GM18507 (cell line): ENCODE measurements at regions not wholly inside any gene's neighbourhood (a gene's known extent, or its start where the extent isn't known, plus 50 kb on each side); places are given as distances from the start of the nearest gene placed in this dataset.

Source experiments
- DNase-seq: peaks from one replicate; pipeline ENCODE4 v3.0.0; 2011; ENCODE audit warnings: low read depth; ENCODE audit not compliant: insufficient read length; ENCODE audit errors: extremely low spot score
- FAIRE-seq: peaks from 2 replicates; lab custom pipeline; 2011; peaks lifted over from hg19 to GRCh38; lab: Jason Lieb, UNC

DNA sequence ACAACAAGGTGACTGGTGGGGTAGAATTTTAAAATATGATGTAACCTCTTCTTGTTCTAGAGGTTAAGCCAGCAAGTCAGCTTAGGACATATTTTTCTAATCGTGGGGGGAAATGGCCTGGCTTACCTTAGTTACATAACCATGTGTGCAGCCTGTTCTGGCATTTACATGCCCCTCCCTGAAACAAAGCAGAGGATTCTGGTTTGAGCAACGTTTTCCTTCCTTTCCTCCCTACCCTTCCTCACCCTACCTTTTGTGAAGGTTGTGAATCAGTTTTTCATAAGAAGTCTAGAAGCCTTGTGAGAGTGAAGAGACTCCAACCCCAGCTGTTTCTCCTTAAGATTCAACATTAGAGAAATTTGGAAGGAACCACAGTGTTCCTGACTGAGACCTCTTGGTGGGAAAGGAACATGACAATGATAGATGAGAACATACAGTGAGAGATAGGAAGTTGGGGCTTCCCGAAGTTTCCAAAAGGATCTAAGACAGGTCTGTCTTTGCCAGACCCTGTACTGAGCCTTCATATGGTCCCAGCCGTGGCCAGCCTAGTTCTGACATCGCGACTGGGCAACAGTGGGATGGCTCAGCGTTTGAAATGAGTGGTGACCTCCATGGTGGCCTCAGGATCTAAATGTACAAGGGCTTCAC, 365.2 kb downstream of the SPATA31D1 start:
- FAIRE-seq (no peak), DNase-seq (no peak)

DNA sequence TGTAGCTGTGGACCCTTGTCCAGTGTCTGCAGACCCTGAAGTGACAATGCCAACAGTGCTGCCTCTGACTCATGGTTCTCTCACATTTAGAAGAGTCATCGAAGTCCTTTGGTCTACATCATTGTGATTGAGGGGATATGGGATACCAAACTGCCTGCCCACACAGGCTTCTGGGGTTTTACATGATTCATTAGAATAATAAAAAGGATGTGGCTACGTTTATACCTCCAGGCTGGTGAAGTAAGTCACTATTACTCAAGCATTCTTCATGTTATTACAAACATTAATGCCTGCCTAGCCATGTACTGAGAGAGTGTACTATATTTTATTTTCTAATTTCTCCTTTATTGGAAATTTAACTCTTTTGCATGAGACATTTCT, 365.7 kb downstream of the SPATA31D1 start:
- no peak for FAIRE-seq

DNA sequence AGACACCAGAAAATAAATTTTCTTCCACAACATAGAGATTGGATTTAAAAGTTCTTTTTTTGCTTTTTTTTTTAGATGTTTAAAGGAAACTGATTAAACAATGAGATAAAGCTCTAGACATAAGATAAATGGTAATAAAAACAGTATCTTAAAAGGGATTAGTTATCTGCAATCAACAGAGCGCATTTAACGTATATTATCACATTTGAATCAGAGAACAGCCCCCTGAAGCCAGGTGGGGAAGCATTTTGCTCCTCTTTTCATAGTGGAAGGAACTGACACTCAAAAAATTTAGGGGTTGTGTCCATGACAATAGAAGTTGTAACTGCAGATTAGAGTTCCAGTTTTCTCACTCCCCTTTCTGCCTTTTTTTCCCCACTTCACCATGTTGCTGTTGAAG, 367.6 kb downstream of the SPATA31D1 start:
- FAIRE-seq, result no peak
- DNase-seq, result no peak

More for the DNA sequence above, 365.7 kb downstream of the SPATA31D1 start:
- DNase-seq, result no peak

DNA sequence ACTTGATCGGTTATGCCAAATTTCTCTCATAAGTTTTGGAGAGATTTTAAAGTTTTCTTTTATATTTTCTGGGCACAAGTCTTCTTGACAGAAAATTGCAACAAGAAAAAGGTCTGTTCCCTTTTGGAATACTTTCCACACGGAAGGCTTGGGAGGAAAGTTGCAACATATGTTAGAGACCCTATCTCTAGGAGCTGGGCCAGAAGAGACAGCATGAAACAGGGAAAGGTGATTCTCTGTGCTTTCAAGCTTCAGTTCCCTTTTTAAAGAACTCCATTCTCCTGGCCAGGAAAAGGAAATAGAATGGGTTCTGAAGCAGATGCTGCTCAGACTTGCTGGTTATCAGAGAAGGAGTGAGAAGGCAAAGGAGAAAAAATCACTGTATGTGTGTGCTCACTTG, 368.3 kb downstream of the SPATA31D1 start:
- FAIRE-seq (no peak), DNase-seq (no peak)

DNA sequence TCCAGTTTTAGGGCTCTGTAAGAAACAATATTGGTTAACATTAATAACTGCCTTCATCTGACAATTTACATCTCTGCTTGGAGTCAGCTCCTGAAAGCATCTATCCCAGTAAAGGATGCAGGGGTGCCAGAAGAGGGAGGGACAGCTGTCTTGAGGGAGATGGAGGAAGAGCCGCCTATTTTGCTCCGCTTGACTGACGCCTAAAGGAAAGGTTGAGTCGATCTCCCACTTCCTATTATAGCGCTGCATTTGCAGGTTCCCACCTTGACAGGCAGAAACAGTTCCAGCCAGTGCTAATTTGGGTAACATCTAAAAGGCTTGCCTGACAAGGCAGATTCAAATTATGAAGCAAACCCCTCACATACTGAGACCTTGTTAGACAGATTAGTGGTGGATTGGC, 374.6 kb downstream of the SPATA31D1 start:
- FAIRE-seq (no peak), DNase-seq (no peak)

DNA sequence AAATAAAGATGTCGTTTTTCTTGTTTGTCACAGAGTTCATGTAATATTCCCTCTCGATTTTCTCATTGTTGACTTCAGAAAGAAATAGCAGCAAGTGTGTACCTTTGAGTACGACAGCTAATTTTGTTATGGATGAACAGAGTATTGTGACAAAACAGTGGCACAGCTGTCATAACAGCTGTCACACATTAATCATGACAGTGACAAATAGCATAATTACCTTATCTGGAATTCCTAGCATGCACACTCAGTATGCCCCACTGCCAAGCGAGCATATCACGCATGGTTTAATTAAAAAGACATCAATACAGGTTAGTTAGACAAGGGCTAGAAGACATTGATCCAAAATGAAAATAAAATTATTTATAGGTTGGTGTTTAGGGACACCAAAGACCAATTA, 375.1 kb downstream of the SPATA31D1 start:
- FAIRE-seq (no peak), DNase-seq (no peak)

DNA sequence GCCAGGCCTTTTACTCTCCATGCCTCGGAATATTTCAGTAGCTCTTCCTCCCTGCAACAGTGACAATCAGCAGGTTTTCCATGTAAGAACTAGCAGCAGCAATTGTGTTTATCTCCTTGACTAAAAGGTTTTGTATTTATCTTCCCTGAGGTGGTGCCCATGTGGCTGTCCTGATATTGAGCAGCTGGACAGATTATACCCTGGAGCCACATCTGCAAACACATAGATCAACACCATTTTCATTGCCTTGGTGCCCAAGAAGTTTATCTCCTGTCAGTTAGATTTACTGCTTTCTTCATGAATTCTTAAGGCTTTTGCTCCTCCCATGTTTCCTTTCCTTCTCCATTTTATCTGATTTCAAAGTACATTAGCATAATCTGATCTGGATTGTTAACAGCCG, 378.4 kb downstream of the SPATA31D1 start:
- no peak for DNase-seq

DNA sequence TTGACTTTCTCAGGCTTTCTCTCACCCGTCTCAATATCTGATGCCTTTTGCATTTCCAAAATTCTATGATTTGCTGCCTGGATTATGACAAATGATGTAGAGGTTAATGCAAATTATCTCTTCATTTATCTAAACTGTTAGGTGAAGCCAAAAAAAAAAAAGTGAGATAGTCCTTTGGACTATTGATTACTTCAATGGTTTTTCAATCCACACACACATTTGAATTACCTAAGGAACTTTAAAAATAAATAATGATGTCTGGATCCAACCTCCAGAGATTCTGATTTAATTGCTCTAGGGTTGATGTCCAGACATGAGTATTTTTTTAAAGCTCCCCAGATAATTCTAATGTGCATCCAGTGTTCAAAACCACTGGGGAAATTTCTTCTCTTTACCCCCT, 379.4 kb downstream of the SPATA31D1 start:
- DNase-seq, result no peak
- no peak for FAIRE-seq

More for the DNA sequence above, 378.4 kb downstream of the SPATA31D1 start:
- FAIRE-seq, result no peak

DNA sequence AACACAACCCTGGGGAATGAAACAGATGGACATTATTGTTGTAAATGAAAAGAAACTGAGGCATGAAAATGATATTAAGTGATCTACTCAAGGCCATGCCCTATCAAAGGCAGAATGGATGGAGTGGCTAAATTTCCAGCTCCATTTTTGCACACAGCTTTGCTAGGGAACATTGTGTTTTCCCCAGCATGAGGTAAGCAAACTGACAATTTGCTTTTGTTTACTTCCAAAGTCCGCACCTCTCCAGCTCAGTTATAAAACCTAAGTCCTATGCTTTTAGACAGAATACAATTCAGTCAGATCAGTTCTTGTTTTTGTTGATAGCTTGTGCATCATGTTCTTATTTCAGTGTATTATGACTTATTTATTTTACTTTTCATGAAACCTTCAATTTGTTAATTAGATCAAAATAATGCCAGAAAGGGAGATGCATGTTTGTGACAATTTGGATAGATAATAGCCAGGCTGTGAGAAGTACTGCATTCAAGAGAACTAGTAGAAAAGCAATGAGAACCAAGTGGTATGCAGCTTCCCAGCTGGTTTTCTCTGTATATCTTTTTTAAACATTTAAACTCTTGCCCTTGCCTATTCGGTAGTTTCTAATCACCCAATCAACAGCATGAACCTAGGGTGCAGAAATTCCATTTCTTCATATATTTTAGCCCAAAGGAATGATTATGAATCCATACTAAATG, 380.8 kb downstream of the SPATA31D1 start:
- DNase-seq, result no peak

DNA sequence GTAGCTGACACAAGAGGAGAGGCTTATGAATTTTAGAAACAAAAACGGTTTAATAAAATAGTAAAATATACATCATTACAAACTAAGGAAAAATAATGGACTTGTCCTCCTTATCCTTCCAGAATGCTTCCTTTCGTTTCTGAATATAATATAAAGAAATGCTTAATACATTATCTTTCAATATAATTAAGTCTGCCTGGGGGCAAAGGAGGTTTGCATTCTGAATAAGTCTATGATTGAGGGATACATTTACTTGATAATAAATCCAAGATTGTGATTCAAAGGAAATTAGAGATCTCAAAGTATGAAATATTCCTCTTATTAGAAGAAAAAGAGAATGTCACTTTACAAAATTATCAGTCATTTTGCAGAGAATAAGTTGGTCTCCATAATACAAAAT, 386.5 kb downstream of the SPATA31D1 start:
- DNase-seq (no peak), FAIRE-seq (no peak)

More for the DNA sequence above, 380.8 kb downstream of the SPATA31D1 start:
- FAIRE-seq, result no peak

DNA sequence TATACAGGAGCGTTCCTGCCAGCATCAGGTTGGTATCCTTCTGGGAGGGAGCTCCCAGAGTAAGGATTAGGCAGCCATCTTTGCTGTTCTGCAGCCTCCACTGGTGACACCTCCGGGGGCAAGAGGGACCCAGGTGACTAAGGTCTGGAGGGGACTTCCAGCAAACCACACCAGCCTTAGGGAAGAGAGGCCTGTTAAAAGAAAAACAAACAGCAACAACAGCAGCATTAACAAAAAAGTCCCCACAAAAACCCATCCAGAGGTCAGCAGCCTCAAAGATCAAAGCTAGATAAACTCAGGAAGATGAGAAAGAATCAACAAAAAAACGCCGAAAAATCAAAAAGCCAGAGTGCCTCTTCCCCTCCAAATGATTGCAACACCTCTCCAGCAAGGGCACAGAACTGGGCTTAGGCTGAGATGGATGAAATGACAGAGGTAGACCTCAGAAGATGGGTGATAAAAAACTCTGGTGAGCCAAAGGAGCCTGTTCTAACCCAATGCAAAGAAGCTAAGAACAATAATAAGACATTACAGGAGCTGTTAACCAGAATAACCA, 388.2 kb downstream of the SPATA31D1 start:
- DNase-seq (no peak), FAIRE-seq (no peak)

DNA sequence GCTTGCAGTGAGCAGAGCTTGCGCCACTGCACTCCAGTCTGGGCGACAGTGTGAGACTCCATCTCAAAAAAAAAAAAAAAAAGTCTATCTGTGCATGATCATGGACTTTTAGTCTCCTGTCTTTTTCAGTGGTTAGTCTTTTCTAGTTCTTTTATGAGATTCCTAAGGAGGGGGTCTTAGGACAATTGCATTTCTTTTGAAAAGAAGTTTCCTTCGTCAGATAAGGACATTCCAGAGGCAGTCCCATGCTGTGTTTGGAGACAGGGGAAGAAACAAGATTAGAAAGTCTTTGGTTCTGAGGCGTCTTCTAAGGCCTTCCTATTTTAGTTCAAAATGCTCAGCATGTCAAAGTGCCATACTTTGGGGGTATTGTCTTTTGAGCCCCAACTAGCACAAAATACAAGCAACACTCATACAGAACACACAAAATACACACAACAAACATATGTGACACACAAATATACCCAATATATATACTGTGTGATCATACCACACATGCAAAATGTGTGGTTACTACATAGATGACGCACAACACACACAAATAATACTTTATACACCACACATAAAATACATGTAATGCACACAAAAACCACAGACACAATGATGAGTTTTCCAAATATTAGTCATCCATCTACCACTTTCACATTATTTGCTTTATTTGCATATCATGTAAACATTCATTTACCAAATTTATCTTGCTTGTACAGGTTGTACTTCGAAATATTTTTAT, 394.5 kb downstream of the SPATA31D1 start:
- FAIRE-seq (no peak), DNase-seq (no peak)

DNA sequence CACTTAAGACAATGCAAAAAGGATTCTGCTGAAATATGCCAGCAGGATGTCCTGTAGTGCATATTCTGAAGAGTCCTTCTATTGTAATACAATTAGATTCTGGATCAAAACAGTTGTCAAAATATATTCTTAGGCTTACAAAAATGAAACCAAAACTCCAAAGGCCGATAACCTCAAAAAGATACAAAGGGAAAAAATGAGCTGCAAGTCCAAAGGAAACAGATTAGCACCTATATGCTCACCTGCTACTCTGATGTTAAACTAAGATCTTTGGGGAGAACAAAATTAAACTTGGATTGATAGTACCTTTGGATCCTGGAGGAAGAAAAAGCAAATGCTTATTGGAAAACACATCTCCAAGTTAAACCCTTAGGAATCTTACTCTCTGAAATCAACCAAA, 397.1 kb downstream of the SPATA31D1 start:
- DNase-seq, result no peak
- FAIRE-seq, result no peak

DNA sequence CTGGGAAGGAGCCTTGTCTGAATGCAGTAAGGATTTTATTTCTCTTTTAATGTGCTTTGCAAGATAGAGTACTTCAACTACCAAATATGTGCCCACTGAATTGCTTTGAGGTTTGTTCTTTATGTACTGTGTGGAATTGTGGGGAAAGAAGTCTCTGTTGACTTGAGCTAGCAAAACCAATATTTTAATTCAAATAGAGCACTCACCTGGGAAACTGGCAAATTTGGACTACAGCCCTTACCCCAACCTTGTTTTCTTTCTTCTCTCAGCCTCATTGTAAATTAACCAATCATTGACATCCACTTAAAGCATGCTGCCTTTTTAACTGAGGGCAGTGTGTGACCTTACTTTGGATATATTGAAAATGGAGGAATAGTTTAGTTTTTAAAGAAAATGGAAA, 409.0 kb downstream of the SPATA31D1 start:
- DNase-seq (no peak), FAIRE-seq (no peak)

DNA sequence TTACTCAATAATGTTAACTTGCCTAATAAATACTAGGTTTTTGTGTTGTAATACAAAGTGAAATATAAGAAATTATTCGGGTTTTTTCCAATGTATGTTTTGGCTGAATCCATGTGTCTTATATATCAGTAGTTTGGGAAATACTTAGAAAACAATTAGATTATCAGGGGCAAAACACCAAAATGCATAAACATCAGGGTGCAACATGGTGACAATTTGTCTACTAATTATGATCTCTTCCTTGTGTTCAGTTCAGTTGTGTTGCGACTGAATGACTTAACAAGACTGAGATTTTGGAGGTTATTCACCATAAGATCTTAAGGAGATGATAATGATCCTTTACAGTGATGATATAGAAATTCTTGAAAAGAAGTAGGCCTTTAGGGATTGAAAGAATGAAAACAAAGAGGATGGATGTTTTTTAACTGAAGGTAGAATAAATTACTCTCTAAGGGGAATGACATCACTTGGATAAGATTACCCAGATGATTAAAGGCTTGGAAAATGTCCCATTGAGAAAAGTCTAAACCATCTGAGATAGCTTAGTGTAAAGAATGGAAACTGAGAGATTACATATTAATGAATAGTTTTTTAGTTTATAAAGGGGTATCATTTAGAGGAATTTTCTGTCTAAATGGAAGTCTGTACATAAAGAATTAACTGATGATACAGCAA, 415.8 kb downstream of the SPATA31D1 start:
- no peak for FAIRE-seq
- no peak for DNase-seq

DNA sequence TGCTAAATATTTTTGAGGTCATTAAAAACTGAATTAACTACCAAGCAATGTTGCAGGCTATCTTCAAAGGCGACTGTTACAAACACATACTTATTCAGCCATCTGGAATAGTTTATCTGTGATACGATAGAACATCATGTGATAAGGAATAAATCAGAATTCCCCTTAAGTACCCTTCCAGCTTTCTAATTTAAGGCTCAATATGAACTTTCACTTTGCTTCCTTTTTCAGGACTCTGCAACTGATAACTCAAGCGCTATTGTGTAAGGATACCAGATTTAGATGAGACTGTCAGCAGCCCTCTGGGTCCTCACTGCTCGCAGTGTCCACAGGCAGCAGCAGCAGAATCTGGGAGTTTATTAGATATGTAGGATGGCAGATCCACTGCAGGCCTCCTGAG, 416.3 kb downstream of the SPATA31D1 start:
- DNase-seq (no peak), FAIRE-seq (no peak)

DNA sequence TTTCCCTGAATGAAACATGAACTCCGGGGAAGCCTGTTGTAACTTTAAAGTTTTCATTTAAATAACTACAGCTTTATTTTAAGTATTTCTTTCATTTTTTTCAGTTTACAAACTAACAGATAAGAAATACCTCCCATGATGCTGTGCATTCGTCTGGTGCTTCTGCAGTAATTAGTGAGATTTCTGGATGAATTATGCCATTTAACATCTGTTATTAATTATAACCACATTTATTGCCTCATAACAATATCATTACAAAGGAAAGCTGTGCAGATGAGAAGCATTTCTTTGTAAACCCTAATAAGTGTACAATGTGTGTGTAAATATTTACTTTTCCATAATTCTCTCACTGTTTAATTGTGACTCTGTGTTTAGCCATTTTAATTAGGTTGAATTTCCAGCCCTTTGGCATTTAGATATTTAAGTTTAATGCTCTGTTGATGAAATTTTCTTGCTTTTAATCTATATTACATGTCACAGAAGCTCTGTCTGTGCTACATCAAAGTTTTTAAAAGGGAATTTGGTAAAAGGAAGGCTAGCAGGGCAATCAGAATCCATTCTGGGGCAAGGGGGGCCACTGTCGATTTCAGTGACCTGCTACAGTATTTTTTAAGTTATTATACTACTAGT, 418.0 kb downstream of the SPATA31D1 start:
- DNase-seq (no peak), FAIRE-seq (no peak)

DNA sequence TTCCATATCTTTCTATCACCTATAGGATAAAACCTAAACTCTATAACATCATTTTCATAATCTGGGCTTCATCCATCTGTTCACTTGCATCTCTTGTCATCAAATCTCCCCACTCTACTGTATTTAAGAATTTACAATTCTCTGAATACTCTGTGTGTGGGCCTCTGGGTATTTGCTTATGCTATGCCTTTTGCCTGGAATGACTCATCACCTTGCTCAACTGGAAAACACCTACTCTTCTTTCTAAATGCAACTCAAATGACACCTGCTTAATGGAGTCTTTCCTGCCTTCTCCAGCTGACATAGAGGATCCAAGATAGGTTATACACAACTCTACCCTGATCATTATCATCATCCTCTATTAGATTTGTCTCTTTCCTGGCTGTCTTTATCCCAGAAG, 421.7 kb downstream of the SPATA31D1 start:
- FAIRE-seq, result no peak
- DNase-seq, result no peak

DNA sequence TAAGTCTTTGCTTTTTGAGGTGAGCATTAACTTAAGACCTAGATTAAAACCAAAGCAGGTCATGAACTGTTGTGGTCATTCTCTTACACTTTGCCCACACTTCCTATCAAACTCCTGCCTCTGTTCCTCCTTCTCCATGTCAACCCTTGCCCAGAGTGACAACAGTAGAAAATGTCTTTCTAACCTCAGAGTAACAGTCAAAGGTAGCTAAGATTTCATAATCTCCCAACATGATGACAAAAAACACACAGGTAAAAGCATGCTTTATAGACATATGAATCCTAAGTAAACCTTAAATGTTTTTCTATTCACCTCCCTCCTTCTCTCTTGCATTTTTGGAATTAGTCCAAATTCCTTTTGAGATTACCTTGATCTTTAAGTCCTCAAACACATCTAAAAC, 422.3 kb downstream of the SPATA31D1 start:
- FAIRE-seq (no peak), DNase-seq (no peak)
